H1 (cell line): ENCODE measurements at regions not wholly inside any gene's neighbourhood (a gene's known extent, or its start where the extent isn't known, plus 50 kb on each side); places are given as distances from the start of the nearest gene placed in this dataset.

Source experiments
- CTCF ChIA-PET: fragments of 300-600 bp; sonication (Branson Sonifier 250); formaldehyde crosslinking; loops from one replicate; lab custom pipeline; 2021; ENCODE audit not compliant: partially characterized antibody; lab: Charles Lee
- POLR2A ChIA-PET: fragments of 300-600 bp; sonication (Branson Sonifier 250); formaldehyde crosslinking; loops from one replicate; lab custom pipeline; 2021; ENCODE audit warnings: inconsistent platforms; ENCODE audit not compliant: partially characterized antibody; lab: Charles Lee
- DNase-seq, 2 experiments: peaks; one replicate each; pipeline versions ENCODE4 v3.0.0 to v3.0.0-alpha.2; 2010 to 2022; ENCODE audit warnings: low spot score in 2 of 2, low read depth in 1 of 2, mixed read lengths in 1 of 2
- FAIRE-seq: peaks from 2 replicates; lab custom pipeline; 2011; peaks lifted over from hg19 to GRCh38; lab: Jason Lieb, UNC
- H2AFZ ChIP-seq: 2 replicates; pipeline ENCODE4 v1.8.1; 2012; ENCODE audit warnings: low read length, inconsistent platforms
- H2AK5ac ChIP-seq: 2 replicates; pipeline ENCODE4 v1.6.1; 2013; ENCODE audit warnings: low read depth, low read length
- H2BK120ac ChIP-seq: replicated peaks from 2 replicates; pipeline ENCODE3; 2013; ENCODE audit warnings: low read depth, low read length, inconsistent platforms
- H2BK12ac ChIP-seq: 2 replicates; pipeline ENCODE4 v1.6.1; 2013; ENCODE audit warnings: low read depth, low read length
- H2BK15ac ChIP-seq: 2 replicates; pipeline ENCODE4 v1.6.1; 2013; ENCODE audit warnings: low read length
- H2BK20ac ChIP-seq: 2 replicates; pipeline ENCODE4 v1.6.1; 2013; ENCODE audit warnings: low read length
- H2BK5ac ChIP-seq: 2 replicates; pipeline ENCODE4 v1.6.1; 2013; ENCODE audit warnings: low read depth, low read length
- H3K14ac ChIP-seq: 2 replicates; pipeline ENCODE4 v1.6.1; 2013; ENCODE audit warnings: inconsistent platforms; ENCODE audit not compliant: insufficient read length
- H3K18ac ChIP-seq: 2 replicates; pipeline ENCODE4 v1.6.1; 2013; ENCODE audit warnings: low read length; ENCODE audit errors: extremely low read depth
- H3K23ac ChIP-seq: 2 replicates; pipeline ENCODE4 v1.6.1; 2013; ENCODE audit warnings: inconsistent platforms; ENCODE audit not compliant: insufficient read length
- H3K23me2 ChIP-seq: 2 replicates; pipeline ENCODE4 v1.6.1; 2013; ENCODE audit warnings: low read depth, low read length
- H3K27ac ChIP-seq: 2 replicates; pipeline ENCODE4 v1.6.1; 2011; ENCODE audit warnings: low read depth, low read length, inconsistent platforms
- H3K27me3 ChIP-seq, 4 experiments: replicated peaks in 1 of 4; 1 replicate in 1 of 4; 2 replicates in 3 of 4; pipeline versions ENCODE4 v1.6.1 to v1.8.1; 2011 to 2013; ENCODE audit warnings: low read length in 3 of 4, mild to moderate bottlenecking in 3 of 4, inconsistent platforms in 2 of 4, mixed read lengths in 2 of 4, moderate library complexity in 1 of 4; ENCODE audit not compliant: control insufficient read depth in 3 of 4, insufficient read depth in 3 of 4; ENCODE audit errors: extremely low read depth in 1 of 4
- H3K36me3 ChIP-seq, 4 experiments: 2 replicates each; pipeline versions ENCODE4 v1.6.1 to v1.8.1; 2011 to 2013; ENCODE audit warnings: mild to moderate bottlenecking in 4 of 4, low read length in 3 of 4, moderate library complexity in 2 of 4, control low read depth in 1 of 4, inconsistent platforms in 1 of 4; ENCODE audit not compliant: insufficient read depth in 4 of 4, control insufficient read depth in 2 of 4
- H3K4ac ChIP-seq: replicated peaks from 2 replicates; pipeline ENCODE3; 2013; ENCODE audit warnings: low read length, low read depth, mixed read lengths, inconsistent platforms; ENCODE audit not compliant: insufficient read length
- H3K4me1 ChIP-seq, 4 experiments: replicated peaks in 1 of 4; 1 replicate in 1 of 4; 2 replicates in 3 of 4; pipeline versions ENCODE4 v1.6.1 to v1.8.1; 2011 to 2013; ENCODE audit warnings: low read length in 3 of 4, inconsistent platforms in 2 of 4, mixed read lengths in 1 of 4; ENCODE audit not compliant: insufficient read depth in 4 of 4, control insufficient read depth in 3 of 4
- H3K4me2 ChIP-seq, 2 experiments: 2 replicates each; pipeline versions ENCODE4 v1.6.1 to v1.8.1; 2011 to 2013; ENCODE audit warnings: low read depth in 2 of 2, low read length in 2 of 2, control low read depth in 1 of 2, inconsistent platforms in 1 of 2, mild to moderate bottlenecking in 1 of 2; ENCODE audit not compliant: insufficient read depth in 1 of 2
- H3K4me3 ChIP-seq, 4 experiments: fragments of 200-600, 300-600 bp in 1 of 4; sonication (generic), shearing (Covaris generic), sonication (Bioruptor Twin) in 1 of 4; 2 replicates each; pipeline versions ENCODE4 v1.5.1 to v1.8.1; 2011 to 2016; ENCODE audit warnings: low read length in 4 of 4, low read depth in 3 of 4, control low read depth in 2 of 4, inconsistent platforms in 2 of 4, mild to moderate bottlenecking in 2 of 4, mixed read lengths in 1 of 4, moderate library complexity in 1 of 4; ENCODE audit not compliant: insufficient read depth in 2 of 4; ENCODE audit errors: extremely low read depth in 1 of 4
- H3K56ac ChIP-seq: replicated peaks from 2 replicates; pipeline ENCODE3; 2013; ENCODE audit warnings: low read depth, mild to moderate bottlenecking, mixed read lengths, low read length, inconsistent platforms; ENCODE audit not compliant: insufficient read length
- H3K79me1 ChIP-seq: 2 replicates; pipeline ENCODE4 v1.6.1; 2013; ENCODE audit warnings: low read depth, low read length, control low read depth
- H3K79me2 ChIP-seq, 2 experiments: 2 replicates each; pipeline versions ENCODE4 v1.6.1 to v1.8.1; 2012 to 2013; ENCODE audit warnings: low read length in 2 of 2, mild to moderate bottlenecking in 2 of 2, inconsistent platforms in 1 of 2; ENCODE audit not compliant: insufficient read depth in 2 of 2, control insufficient read depth in 1 of 2
- H3K9ac ChIP-seq, 4 experiments: replicated peaks in 1 of 4; 1 replicate in 1 of 4; 2 replicates in 3 of 4; pipeline versions ENCODE4 v1.6.1 to v1.8.1; 2011 to 2013; ENCODE audit warnings: low read depth in 3 of 4, low read length in 3 of 4, control low read depth in 2 of 4, mild to moderate bottlenecking in 2 of 4, moderate library complexity in 2 of 4, inconsistent platforms in 1 of 4; ENCODE audit errors: extremely low read depth in 1 of 4
- H3K9me3 ChIP-seq, 2 experiments: 2 replicates each; pipeline versions ENCODE4 v1.6.1 to v1.8.1; 2012 to 2013; ENCODE audit warnings: mild to moderate bottlenecking in 2 of 2, moderate library complexity in 2 of 2, control low read depth in 1 of 2, inconsistent platforms in 1 of 2, low read depth in 1 of 2, low read length in 1 of 2, mixed read lengths in 1 of 2; ENCODE audit not compliant: insufficient read depth in 2 of 2
- H4K20me1 ChIP-seq, 2 experiments: replicated peaks in 1 of 2; 2 replicates each; pipeline versions ENCODE3 to v1.8.1; 2011 to 2013; ENCODE audit warnings: inconsistent platforms in 2 of 2, low read length in 2 of 2, mild to moderate bottlenecking in 1 of 2; ENCODE audit not compliant: insufficient read depth in 2 of 2, control insufficient read depth in 1 of 2
- H4K5ac ChIP-seq: 2 replicates; pipeline ENCODE4 v1.6.1; 2013; ENCODE audit warnings: low read length, low read depth, mixed read lengths, inconsistent platforms; ENCODE audit not compliant: insufficient read length
- H4K8ac ChIP-seq: 2 replicates; pipeline ENCODE4 v1.8.0; 2013; ENCODE audit warnings: mild to moderate bottlenecking, moderate library complexity, low read length, inconsistent platforms; ENCODE audit not compliant: insufficient read depth; ENCODE audit errors: extremely low read depth
- H4K91ac ChIP-seq: replicated peaks from 2 replicates; pipeline ENCODE3; 2013; ENCODE audit warnings: low read length, mixed read lengths, inconsistent platforms; ENCODE audit not compliant: insufficient read length
- FOSL1 ChIP-seq: IDR thresholded peaks from 2 replicates; pipeline ENCODE4 v1.6.1; 2011; ENCODE audit warnings: mild to moderate bottlenecking, low read depth, low read length, moderate library complexity; ENCODE audit not compliant: insufficient read depth
- SP4 ChIP-seq: IDR thresholded peaks from 2 replicates; pipeline ENCODE4 v1.6.1; 2012; ENCODE audit warnings: low read length, inconsistent platforms
- WGBS, 2 experiments: shearing (Covaris generic) in 1 of 2; methylation state at CpG; one replicate each; pipeline versions ENCODE4 v1.1.6 to v1.1.7; 2013 to 2015; ENCODE audit warnings: low lambda C conversion rate in 2 of 2, mixed read lengths in 2 of 2, inconsistent platforms in 1 of 2, low coverage in 1 of 2, missing lambda C conversion rate in 1 of 2; ENCODE audit not compliant: insufficient replicate concordance in 2 of 2, insufficient coverage in 1 of 2, insufficient read length in 1 of 2; ENCODE audit errors: extremely low coverage in 1 of 2, missing lambda C conversion rate in 1 of 2; 5-methylcytosine and 5-hydroxymethylcytosine counted together

- H3K4me1 ChIP-seq: no peaks in the 10 kb centered on the region; a peak in 1 of 7 replicates
- H2BK5ac ChIP-seq: no peak overlapping the region
- no peak overlapping the region for H3K4me3 ChIP-seq
- H2BK15ac ChIP-seq: no peak overlapping the region
- no peak overlapping the region for H3K27ac ChIP-seq
- H2AK5ac ChIP-seq: no peak overlapping the region
- ChIA-PET POLR2A (no interaction called here), CTCF (interaction anchor here (1.1 kb wide), 1 partner anchor 22 kb away, joined by 5 read pairs; no protein-coding TSS in a partner anchor)
- H2BK20ac ChIP-seq: no peak overlapping the region
- H3K9me3 ChIP-seq: no peaks in the 10 kb centered on the region
- H3K27me3 ChIP-seq: no peaks in the 10 kb centered on the region
- DNase-seq: no peak
- H3K79me2 ChIP-seq: no peaks in the 10 kb centered on the region
- H4K91ac ChIP-seq: no peak overlapping the region
- no peak overlapping the region for H3K4ac ChIP-seq
- H4K5ac ChIP-seq: no peak overlapping the region
- H2BK12ac ChIP-seq: no peak overlapping the region
- peak overlapping the region; percentile 82 for H2AFZ ChIP-seq
- no peak overlapping the region for H3K23ac ChIP-seq
- no peak for FAIRE-seq
- H3K14ac ChIP-seq: no peak overlapping the region
- no peak overlapping the region for H2BK120ac ChIP-seq
- no peaks in the 10 kb centered on the region for H3K23me2 ChIP-seq
- H3K18ac ChIP-seq: no peak overlapping the region
- H3K9ac ChIP-seq: no peak overlapping the region
- no peak overlapping the region for H3K56ac ChIP-seq
- no peak overlapping the region for H4K8ac ChIP-seq
- no peak overlapping the region for H3K4me2 ChIP-seq
- TF ChIP-seq FOSL1 (no peak), SP4 (no peak)
- TF ChIP-seq, all 59 proteins: peak for 0
- Histone ChIP-seq H4K20me1 (no peaks in the 10 kb centered on the region), H3K79me1 (no peaks in the 10 kb centered on the region), H3K36me3 (no peaks in the 10 kb centered on the region)
- 84% methylated on average over 8 of the region's 8 CpGs; no CpG with 5 or more reads in 1 of the 2 experiments for WGBS, 2 experiments
Measured at GRCh38 chr4:74654230-74654681, 140.1 kb downstream of the BTC start.
